ENCODE measurements at regions not wholly inside any gene's neighbourhood (a gene's known extent, or its start where the extent isn't known, plus 50 kb on each side); places are given as distances from the start of the nearest gene placed in this dataset.

DNA sequence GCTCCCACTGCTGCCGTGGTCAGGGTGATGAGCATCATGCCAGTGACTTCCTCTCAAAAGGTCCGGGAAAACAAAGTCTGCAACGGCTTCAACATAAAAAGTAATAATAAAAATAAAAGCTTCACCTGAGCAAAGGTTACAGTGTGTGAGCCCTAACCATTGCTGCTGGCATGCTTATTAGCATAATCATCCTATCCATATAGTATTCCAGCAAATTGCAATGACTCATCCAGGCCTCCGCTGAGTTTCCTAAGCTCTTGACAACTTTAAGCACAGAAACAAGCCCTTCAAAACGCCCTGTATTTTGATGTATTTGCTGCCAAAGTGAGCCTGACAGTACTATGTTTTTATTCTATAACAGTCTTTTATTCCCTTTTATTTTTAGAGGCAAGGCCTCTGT lies 100.5 kb downstream of the AASDH start:
- Histone ChIP-seq H3K4me3 (no peak overlapping the region), H3K4me1 (replicated peaks; ENCODE audit: insufficient read depth) (no peaks in the 10 kb centered on the region), H3K9me3 (ENCODE audit: insufficient read depth, low read depth) (no peaks in the 10 kb centered on the region), H3K9me2 (ENCODE audit: insufficient read depth) (no peaks in the 10 kb centered on the region), H2AFZ (no peak overlapping the region), H3K27me3 (ENCODE audit: insufficient read depth, low read depth) (no peaks in the 10 kb centered on the region), H3K79me2 (ENCODE audit: low read depth) (no peaks in the 10 kb centered on the region), H3K27ac (no peak overlapping the region), H3K36me3 (ENCODE audit: low read depth) (no peaks in the 10 kb centered on the region), H3F3A (ENCODE audit: insufficient read depth, low read depth) (no peaks in the 10 kb centered on the region), H4K20me1 (ENCODE audit: insufficient read depth) (no peaks in the 10 kb centered on the region), H3K4me2 (no peak overlapping the region)
- POLR2A ChIA-PET (ENCODE audit: unreplicated experiment) = no interaction called here
- TF ChIP-seq, protein P1, sequence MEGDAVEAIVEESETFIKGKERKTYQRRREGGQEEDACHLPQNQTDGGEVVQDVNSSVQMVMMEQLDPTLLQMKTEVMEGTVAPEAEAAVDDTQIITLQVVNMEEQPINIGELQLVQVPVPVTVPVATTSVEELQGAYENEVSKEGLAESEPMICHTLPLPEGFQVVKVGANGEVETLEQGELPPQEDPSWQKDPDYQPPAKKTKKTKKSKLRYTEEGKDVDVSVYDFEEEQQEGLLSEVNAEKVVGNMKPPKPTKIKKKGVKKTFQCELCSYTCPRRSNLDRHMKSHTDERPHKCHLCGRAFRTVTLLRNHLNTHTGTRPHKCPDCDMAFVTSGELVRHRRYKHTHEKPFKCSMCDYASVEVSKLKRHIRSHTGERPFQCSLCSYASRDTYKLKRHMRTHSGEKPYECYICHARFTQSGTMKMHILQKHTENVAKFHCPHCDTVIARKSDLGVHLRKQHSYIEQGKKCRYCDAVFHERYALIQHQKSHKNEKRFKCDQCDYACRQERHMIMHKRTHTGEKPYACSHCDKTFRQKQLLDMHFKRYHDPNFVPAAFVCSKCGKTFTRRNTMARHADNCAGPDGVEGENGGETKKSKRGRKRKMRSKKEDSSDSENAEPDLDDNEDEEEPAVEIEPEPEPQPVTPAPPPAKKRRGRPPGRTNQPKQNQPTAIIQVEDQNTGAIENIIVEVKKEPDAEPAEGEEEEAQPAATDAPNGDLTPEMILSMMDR (conservative IDR thresholded peaks at IDR 0.05) = no peak
- no peak for TF ChIP-seq EZH2 (IDR thresholded peaks at IDR 0.05; ENCODE audit: low read depth)
- intact Hi-C loops (cut with micrococcal nuclease; ENCODE audit: unreplicated experiment) = no loop called here
- CTCF ChIA-PET = no interaction called here
- no peak for DNase-seq
- no TSS peak for BruUV-seq (replicated peaks)

DNA sequence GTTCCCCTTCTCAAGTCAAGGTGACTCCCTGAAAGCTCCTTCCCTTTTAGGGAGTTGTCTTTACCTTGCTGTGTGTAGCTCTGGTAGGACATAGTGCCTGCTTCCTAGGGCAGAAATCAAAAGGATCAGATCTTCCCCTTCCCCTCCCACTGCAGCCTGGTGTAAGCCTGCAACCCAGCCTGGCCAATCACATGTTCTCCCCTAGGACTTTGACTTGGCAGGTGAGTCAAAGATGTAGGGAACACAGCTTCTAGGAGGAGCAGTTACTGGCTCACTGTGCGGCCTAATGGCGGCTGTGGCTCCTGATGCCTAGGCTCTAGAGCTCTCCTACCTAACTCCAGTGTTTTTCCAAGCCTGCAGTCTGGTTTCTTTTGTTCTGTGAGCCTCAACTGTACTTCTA lies 103.9 kb downstream of the AASDH start:
- TF ChIP-seq, protein P1 (conservative IDR thresholded peaks at IDR 0.05) = no peak
- TF ChIP-seq EZH2 (IDR thresholded peaks at IDR 0.05; ENCODE audit: low read depth) = no peak

DNA sequence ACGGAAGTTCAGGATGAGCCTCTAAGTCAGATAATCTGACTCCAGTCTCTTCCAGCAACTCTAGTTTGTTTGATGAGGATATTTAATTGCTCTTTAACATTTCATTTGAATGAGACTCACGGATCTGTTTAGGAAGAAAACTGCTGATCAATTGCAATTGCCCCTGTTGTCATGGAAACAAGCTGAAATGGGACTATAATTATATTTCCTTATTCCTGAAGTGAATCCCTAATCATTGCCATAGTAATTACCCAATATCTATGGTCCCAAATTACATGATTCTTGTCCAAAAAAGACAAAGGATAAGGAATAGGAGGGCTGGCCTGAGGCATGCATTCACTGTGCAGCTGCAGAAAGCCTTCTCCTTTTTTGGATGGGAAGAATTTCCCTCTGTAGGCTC lies 105.3 kb downstream of the AASDH start:
- no peak overlapping the region for H3K27ac ChIP-seq
- no peaks in the 10 kb centered on the region for H3K4me1 ChIP-seq (replicated peaks; ENCODE audit: insufficient read depth)
- CTCF ChIA-PET = no interaction called here
- H3K4me3 ChIP-seq = no peak overlapping the region
- POLR2A ChIA-PET (ENCODE audit: unreplicated experiment) = no interaction called here
- H3K27me3 ChIP-seq (ENCODE audit: insufficient read depth, low read depth) = no peaks in the 10 kb centered on the region
- no TSS peak for BruUV-seq (replicated peaks)
- H3F3A ChIP-seq (ENCODE audit: insufficient read depth, low read depth) = no peaks in the 10 kb centered on the region
- TF ChIP-seq, protein P1 (conservative IDR thresholded peaks at IDR 0.05) = no peak
- no peak for TF ChIP-seq EZH2 (IDR thresholded peaks at IDR 0.05; ENCODE audit: low read depth)
- DNase-seq = no peak
- no peaks in the 10 kb centered on the region for H3K9me3 ChIP-seq (ENCODE audit: insufficient read depth, low read depth)
- H3K4me2 ChIP-seq = no peak overlapping the region
- H3K9me2 ChIP-seq (ENCODE audit: insufficient read depth) = no peaks in the 10 kb centered on the region
- intact Hi-C loops (cut with micrococcal nuclease; ENCODE audit: unreplicated experiment) = no loop called here
- H4K20me1 ChIP-seq (ENCODE audit: insufficient read depth) = no peaks in the 10 kb centered on the region
- no peaks in the 10 kb centered on the region for H3K36me3 ChIP-seq (ENCODE audit: low read depth)
- H3K79me2 ChIP-seq (ENCODE audit: low read depth) = no peaks in the 10 kb centered on the region
- H2AFZ ChIP-seq = no peak overlapping the region

More for the DNA sequence above, 103.9 kb downstream of the AASDH start:
- Histone ChIP-seq H3K9me2 (ENCODE audit: insufficient read depth) (no peaks in the 10 kb centered on the region), H3K79me2 (ENCODE audit: low read depth) (no peaks in the 10 kb centered on the region), H3F3A (ENCODE audit: insufficient read depth, low read depth) (no peaks in the 10 kb centered on the region), H3K4me3 (no peak overlapping the region), H3K36me3 (ENCODE audit: low read depth) (no peaks in the 10 kb centered on the region), H3K9me3 (ENCODE audit: insufficient read depth, low read depth) (no peaks in the 10 kb centered on the region), H4K20me1 (ENCODE audit: insufficient read depth) (no peaks in the 10 kb centered on the region), H3K27me3 (ENCODE audit: insufficient read depth, low read depth) (no peaks in the 10 kb centered on the region), H3K4me2 (no peak overlapping the region), H3K4me1 (replicated peaks; ENCODE audit: insufficient read depth) (no peaks in the 10 kb centered on the region), H3K27ac (no peak overlapping the region), H2AFZ (no peak overlapping the region)
- intact Hi-C loops (cut with micrococcal nuclease; ENCODE audit: unreplicated experiment) = no loop called here
- CTCF ChIA-PET = no interaction called here
- no peak for DNase-seq
- no TSS peak for BruUV-seq (replicated peaks)
- POLR2A ChIA-PET (ENCODE audit: unreplicated experiment) = no interaction called here
